ENCODE measurements at regions not wholly inside any gene's neighbourhood (a gene's known extent, or its start where the extent isn't known, plus 50 kb on each side); places are given as distances from the start of the nearest gene placed in this dataset.
"Not testable (repeated sequence)": the region's sequence is repeated elsewhere in the genome, so short reads cannot be mapped to it uniquely, and the experiment has no call there.

DNA sequence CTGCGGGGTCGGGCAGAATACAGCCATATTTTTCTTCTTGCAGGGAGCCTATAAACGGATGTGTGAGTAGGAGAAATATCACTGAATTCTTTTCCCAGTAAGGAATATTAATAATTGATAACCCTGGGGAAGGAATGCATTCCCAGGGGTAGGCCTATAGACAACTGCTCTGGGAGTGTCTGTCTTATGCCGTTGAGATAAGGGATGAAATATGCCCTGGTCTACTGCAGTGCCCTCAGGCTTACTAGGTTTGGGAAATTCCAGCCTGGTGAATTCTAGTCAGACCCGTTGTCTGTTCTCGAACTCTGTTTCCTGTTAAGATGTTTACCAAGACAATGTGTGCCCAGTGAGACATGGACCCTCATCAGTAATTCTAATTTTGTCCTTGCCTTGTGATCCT is 1129.3 kb downstream of the ZPLD1 start:
- not testable (repeated sequence) for TF ChIP-seq POLR2AphosphoS5 (IDR thresholded peaks at IDR 0.05; ENCODE audit: insufficient read depth in 1 of 2, low read depth in 1 of 2); POLR2A (IDR thresholded peaks at IDR 0.05)
- TF ChIP-seq, protein P1, sequence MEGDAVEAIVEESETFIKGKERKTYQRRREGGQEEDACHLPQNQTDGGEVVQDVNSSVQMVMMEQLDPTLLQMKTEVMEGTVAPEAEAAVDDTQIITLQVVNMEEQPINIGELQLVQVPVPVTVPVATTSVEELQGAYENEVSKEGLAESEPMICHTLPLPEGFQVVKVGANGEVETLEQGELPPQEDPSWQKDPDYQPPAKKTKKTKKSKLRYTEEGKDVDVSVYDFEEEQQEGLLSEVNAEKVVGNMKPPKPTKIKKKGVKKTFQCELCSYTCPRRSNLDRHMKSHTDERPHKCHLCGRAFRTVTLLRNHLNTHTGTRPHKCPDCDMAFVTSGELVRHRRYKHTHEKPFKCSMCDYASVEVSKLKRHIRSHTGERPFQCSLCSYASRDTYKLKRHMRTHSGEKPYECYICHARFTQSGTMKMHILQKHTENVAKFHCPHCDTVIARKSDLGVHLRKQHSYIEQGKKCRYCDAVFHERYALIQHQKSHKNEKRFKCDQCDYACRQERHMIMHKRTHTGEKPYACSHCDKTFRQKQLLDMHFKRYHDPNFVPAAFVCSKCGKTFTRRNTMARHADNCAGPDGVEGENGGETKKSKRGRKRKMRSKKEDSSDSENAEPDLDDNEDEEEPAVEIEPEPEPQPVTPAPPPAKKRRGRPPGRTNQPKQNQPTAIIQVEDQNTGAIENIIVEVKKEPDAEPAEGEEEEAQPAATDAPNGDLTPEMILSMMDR (IDR thresholded peaks at IDR 0.05), result not testable (repeated sequence)
